HG03575 (cell line): ENCODE measurements at regions not wholly inside any gene's neighbourhood (a gene's known extent, or its start where the extent isn't known, plus 50 kb on each side); places are given as distances from the start of the nearest gene placed in this dataset.
"Not testable (repeated sequence)": the region's sequence is repeated elsewhere in the genome, so short reads cannot be mapped to it uniquely, and the experiment has no call there.

Source experiments
- ATAC-seq: cut with Tn5 transposase; IDR thresholded peaks from one replicate; pipeline ENCODE4 v1.9.1; 2021; ENCODE audit not compliant: unreplicated experiment, insufficient number of reproducible peaks, low FRiP score; ENCODE audit errors: extremely low read depth

DNA sequence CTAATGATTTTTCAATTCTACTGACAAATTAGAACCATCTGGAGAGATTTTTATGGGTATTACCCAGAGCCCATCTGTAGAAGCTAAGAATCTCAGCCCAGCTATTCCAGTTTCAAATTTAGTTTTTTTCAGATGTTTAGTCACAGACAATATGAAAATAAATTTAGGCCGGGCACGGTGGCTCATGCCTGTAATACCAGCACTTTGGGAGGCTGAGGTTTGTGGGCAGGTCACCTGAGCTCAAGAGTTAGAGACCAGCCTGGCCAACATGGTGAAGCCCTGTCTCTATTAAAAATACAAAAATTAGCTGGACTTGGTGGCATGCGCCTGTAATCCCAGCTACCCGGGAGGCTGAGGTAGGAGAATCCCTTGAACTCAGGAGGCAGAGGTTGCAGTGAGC lies 545.9 kb downstream of the PCDH7 start:
- not testable (repeated sequence) for ATAC-seq

GRCh38 chr4:31272331-31273061 lies 552.3 kb downstream of the PCDH7 start:
- ATAC-seq: no peak

DNA sequence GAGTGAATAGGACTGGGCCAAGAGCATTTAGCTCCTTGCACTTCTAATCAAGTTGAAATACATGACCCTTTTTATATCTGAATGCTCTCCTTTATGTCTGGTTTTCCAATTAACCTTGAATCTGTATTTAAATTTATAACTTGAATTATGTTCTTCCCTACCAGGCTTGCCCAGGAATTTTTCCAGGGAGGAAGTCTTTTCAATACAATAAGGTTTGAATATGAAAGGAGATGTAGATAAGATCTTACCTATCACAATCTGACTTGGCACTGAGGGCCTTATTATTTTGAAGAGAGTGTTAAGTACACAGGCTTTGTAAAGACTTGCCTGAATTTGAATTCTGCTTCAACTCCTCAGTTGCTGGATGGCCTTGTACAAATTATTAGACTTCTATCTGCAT lies 555.7 kb downstream of the PCDH7 start:
- no peak for ATAC-seq

DNA sequence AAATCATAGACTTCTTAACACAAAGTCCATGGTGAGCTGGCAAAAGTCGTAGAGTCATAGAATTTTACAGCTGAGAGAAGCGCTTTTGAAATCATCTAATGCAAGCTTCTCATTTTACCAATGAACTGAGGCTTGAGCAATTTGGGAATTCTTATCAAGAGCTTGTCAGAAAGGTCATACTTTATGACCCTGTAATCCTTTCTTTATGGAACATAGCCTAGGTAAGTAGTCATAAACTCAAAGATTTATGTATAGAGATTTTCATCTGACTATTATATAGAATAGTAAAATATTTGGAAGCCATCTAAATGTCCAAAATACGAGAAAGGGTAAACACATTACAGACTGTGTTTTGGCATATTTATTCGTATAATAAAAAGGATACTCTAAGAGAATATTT lies 563.5 kb downstream of the PCDH7 start:
- no peak for ATAC-seq

DNA sequence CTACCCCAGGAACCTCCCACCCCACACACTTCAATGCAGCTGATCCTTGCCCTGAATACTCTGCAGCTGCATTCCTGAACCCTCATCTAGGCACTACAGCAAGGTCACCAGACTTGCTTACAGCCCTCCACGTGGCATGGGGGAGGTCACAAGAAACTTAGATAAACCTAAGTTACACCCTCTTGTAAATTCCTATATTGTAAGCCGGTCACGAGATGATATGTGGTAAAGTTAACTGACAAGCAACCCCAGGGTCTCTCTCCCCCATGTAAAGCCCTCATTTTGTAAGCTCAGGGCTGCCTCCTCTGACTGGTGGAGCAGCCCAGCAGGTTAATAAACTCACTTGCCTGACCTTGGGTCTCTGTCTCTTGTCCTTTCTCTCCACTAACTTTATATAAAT lies 570.7 kb downstream of the PCDH7 start:
- ATAC-seq: peak; percentile 31

- peak; percentile 75 for ATAC-seq
These were observed 571.1 kb downstream of the PCDH7 start for GRCh38 chr4:31291238-31291637.

DNA sequence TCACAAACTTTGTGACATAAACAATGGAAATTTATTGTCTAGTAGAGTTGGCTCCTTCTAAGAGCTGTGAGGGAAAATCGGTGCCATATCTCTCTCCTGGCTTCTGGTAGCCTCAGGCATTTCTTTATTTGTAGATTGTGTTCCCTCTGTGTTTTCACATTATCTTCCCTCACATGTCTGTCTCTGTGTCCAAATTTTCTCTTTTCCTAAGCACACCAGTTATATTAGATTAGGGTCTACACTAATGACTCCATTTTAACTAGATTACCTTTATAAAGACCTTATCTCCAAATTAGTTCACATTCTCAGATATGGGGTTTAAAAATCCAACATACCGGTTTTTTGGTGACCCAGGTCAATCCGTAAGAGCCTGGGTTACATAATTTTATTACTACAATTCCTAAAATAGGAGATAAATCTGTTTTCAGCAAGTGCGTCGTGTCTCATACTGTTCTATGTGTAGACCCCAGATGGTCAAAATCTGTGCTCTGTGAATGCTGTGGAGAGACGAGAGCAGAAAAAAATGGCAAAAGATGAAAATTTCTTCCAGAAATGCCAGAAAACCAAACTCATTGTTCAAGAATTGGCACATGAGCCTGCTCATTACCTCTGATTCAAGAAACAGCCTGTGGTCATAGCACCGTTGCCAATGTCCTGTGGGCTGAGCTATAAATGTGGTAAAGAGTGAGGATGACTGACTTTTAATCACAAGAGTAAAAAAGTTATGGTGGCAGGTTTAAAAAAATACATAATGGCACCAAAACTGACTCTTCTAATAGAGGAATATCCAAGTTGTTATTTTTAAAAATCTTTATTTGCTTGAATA lies 574.7 kb downstream of the PCDH7 start:
- no peak for ATAC-seq

GRCh38 chr4:31298737-31299136 lies 578.6 kb downstream of the PCDH7 start:
- no peak for ATAC-seq

DNA sequence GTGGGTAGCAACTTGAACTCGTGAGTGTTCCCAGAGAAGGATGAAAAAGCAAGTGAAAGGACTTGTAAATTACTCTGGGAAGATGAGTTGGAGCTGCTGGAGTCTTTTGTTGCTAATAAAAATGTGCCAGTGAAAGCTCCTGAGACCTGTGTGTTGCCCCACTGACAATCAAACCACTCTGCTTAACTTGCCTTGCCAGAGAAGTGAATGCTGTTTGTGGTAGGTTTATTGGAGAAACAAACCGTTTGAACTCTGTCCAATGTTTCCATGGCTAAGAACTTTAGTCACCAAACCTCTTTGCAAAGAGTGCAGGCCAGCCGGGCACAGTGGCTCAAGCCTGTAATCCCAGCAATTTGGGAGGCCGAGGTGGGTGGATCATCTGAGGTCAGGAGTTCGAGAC lies 586.9 kb downstream of the PCDH7 start:
- no peak for ATAC-seq

GRCh38 chr4:31324814-31325213 lies 604.6 kb downstream of the PCDH7 start:
- no peak for ATAC-seq

- no peak for ATAC-seq
These were observed 605.1 kb downstream of the PCDH7 start for GRCh38 chr4:31325300-31325699.

- ATAC-seq: no peak
These were observed 606.9 kb downstream of the PCDH7 start for GRCh38 chr4:31327031-31327430.

DNA sequence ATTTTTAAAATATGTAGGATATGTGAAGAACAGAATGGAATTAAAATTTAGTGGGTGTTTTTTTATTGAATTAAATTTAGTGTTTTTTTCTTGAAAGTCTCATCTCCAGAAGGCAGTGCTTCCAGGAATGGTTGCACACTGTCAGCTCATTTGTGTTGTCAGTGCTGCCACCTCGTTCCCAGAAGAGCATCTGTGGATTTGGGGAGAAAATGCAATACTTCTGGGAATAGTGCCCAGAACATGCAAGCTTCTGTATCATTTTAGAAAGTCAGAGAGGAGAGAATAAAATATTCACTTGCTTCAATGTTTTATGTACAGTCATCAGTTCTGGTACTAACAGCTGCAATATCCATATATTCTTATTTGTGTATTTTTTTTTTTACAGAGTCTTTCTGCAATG lies 608.8 kb downstream of the PCDH7 start:
- ATAC-seq: no peak

- ATAC-seq: no peak
These were observed 614.1 kb downstream of the PCDH7 start for GRCh38 chr4:31334086-31334910.

DNA sequence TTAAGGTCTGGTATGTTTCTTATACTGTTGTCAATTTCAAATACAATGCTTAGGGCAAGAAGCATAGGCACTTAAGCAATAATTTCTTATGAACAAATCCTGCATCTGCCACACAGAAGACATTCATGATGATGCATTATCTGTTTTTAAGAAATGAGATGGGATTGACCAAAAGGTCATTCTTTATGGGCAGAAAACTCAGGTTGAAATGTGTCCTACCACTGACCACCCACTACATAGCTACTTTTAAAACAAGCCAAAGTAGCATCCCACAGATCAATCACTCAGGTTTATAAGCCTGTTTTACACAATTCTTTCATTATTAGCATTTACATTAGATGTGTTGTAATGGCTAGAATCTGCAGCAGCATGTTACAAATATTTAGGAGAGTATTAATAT lies 617.8 kb downstream of the PCDH7 start:
- ATAC-seq: no peak

DNA sequence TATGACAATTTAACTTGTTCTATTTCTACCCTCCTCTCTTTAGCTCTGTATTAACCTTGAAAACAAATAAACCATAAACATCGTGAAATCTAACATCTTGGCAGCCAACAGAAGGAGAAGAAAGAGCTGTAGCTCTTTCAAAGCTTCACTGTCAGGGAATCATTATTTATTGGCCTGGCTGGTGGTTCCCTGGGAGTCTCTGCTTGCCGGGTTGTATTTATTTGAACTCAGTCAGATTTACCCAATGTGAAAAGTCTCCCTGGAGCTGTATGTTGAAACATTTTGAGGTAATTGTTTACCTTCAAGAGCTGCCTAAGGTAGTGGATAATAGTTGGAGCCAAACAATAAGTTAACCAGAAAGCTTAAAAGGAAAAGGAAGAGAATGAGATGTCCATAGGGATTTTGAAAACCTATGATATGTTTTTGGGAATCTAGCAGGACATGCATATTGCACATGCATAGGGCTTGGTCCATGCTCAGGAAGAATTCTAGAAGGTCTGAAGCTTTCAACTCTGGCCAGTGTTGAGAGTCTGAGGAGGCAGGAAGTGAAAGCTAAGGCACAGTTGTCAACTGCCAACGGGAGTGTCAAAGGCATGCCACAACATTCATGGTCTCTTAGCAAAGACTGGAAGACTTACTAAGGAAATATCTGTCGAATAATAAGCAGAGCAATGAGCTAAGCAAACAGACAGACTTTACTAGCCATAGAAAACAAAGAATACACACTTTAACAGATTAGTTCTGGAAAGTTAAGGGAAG lies 621.6 kb downstream of the PCDH7 start:
- ATAC-seq: no peak

DNA sequence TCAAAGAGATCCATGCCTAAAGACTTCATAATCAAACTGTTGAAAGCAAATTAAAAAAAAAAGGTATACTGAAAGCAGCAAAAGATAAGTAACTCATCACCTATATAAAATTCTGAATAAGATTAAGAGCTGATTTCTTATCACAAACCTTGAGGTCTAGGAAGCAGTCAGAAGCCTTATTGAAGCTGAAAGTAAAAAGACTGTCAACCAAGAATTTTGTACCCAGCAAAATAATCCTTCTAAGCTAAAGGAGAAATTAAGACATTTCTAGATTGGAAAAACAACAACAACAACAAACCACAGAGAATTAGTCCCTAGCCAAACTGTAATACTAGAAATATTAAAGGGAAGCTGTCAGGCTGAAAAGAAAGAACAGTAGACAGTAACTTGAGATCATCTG lies 622.9 kb downstream of the PCDH7 start:
- ATAC-seq: no peak

- ATAC-seq: no peak
These were observed 629.7 kb downstream of the PCDH7 start for GRCh38 chr4:31349907-31350306.

GRCh38 chr4:31351695-31352094 lies 631.5 kb downstream of the PCDH7 start:
- ATAC-seq: no peak
